ENCODE measurements at regions not wholly inside any gene's neighbourhood (a gene's known extent, or its start where the extent isn't known, plus 50 kb on each side); places are given as distances from the start of the nearest gene placed in this dataset.

DNA sequence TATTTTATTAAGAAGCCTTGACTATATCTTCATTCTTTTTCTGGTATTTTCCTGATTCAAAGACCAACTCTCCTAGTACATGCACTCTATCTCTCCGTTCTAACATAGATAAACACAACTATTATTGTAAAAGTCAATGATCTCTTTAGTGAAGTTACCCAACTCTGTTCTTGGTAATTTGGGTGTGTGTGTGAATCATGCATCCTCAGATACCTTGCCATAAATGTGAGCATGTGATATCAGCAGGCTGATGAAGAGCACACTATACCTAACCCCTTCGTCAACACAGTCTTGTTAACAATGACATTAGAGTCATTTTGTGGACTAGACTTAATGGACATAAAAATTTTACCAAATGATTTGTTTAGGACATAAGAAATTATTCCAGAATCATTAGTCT, 1122.1 kb downstream of the XPNPEP1 start:
- H3K27me3 ChIP-seq: no peaks in the 10 kb centered on the region
- TF ChIP-seq POLR2A (IDR thresholded peaks at IDR 0.05): no peak
- TF ChIP-seq CTCF (IDR thresholded peaks at IDR 0.05): no peak
- no peaks in the 10 kb centered on the region for H3K36me3 ChIP-seq
- H3K4me1 ChIP-seq: no peaks in the 10 kb centered on the region
- intact Hi-C loops (cut with DNase I): no loop called here
- H3K27ac ChIP-seq: no peak overlapping the region
- DNase-seq (no peak), ATAC-seq (no peak)
- no peak overlapping the region for H3K4me3 ChIP-seq
- peaks cover 0 to 5% (median 0%) of the 10 kb centered on the region in 12 donors for H3K9me3 ChIP-seq
- WGBS, 4 donors: 82 to 88% (median 84%) methylated on average over 2 of the region's 2 CpGs

DNA sequence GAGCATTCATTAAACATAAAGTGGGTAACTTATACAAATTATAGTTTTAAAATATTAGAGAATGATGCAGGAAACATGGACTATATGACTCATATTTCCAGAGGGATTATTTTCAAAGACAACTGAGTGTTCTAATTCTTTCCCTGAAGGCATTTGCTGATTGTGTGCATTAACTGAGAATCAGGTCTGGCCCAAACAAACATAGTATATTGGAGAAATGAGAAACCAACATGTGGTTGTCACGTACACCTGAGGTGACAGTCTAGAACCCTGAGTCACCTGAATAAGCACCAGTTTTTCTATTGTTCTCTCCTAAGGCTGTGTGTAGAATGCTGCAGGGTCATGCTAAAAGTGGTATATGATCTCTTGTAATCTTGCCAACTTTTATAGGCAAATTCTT, 1125.7 kb downstream of the XPNPEP1 start:
- H3K4me3 ChIP-seq: no peak overlapping the region
- 57 to 87% (median 78%) methylated on average over 1 of the region's 1 CpG for WGBS, 4 donors
- no peak for ATAC-seq
- intact Hi-C loops (cut with DNase I): no loop called here
- H3K4me1 ChIP-seq: no peaks in the 10 kb centered on the region
- H3K36me3 ChIP-seq: no peaks in the 10 kb centered on the region
- peaks cover 0 to 10% (median 0%) of the 10 kb centered on the region in 12 donors for H3K9me3 ChIP-seq
- no peak for DNase-seq
- H3K27ac ChIP-seq: no peak overlapping the region
- no peaks in the 10 kb centered on the region for H3K27me3 ChIP-seq
- TF ChIP-seq CTCF (IDR thresholded peaks at IDR 0.05): no peak
- TF ChIP-seq POLR2A (IDR thresholded peaks at IDR 0.05): no peak

- Histone ChIP-seq H3K36me3 (no peaks in the 10 kb centered on the region), H3K4me3 (no peak overlapping the region), H3K4me1 (no peaks in the 10 kb centered on the region), H3K9me3 (peaks cover 0 to 9% (median 0%) of the 10 kb centered on the region in 12 donors), H3K27me3 (no peaks in the 10 kb centered on the region), H3K27ac (no peak overlapping the region)
- TF ChIP-seq POLR2A (IDR thresholded peaks at IDR 0.05) (no peak), CTCF (IDR thresholded peaks at IDR 0.05) (no peak)
- 86 to 89% (median 88%) methylated on average over 1 of the region's 1 CpG for WGBS, 4 donors
- intact Hi-C loops (cut with DNase I): no loop called here
- ATAC-seq (no peak), DNase-seq (no peak)
Observed at GRCh38 chr10:108791794-108792474, 1131.4 kb downstream of the XPNPEP1 start.

GRCh38 chr10:108791030-108791429, 1132.3 kb downstream of the XPNPEP1 start:
- DNase-seq: no peak
- no peak for ATAC-seq
- intact Hi-C loops (cut with DNase I): no loop called here
- H3K36me3 ChIP-seq: no peaks in the 10 kb centered on the region
- TF ChIP-seq CTCF (IDR thresholded peaks at IDR 0.05) (no peak), POLR2A (IDR thresholded peaks at IDR 0.05) (no peak)
- peaks cover 0 to 9% (median 0%) of the 10 kb centered on the region in 12 donors for H3K9me3 ChIP-seq
- H3K4me1 ChIP-seq: no peaks in the 10 kb centered on the region
- H3K27me3 ChIP-seq: no peaks in the 10 kb centered on the region
- H3K4me3 ChIP-seq: no peak overlapping the region
- WGBS, 4 donors: 88 to 94% (median 89%) methylated on average over 4 of the region's 4 CpGs
- no peak overlapping the region for H3K27ac ChIP-seq

All from heart left ventricle (tissue), 16 donors.